ENCODE measurements at regions not wholly inside any gene's neighbourhood (a gene's known extent, or its start where the extent isn't known, plus 50 kb on each side); places are given as distances from the start of the nearest gene placed in this dataset.

DNA sequence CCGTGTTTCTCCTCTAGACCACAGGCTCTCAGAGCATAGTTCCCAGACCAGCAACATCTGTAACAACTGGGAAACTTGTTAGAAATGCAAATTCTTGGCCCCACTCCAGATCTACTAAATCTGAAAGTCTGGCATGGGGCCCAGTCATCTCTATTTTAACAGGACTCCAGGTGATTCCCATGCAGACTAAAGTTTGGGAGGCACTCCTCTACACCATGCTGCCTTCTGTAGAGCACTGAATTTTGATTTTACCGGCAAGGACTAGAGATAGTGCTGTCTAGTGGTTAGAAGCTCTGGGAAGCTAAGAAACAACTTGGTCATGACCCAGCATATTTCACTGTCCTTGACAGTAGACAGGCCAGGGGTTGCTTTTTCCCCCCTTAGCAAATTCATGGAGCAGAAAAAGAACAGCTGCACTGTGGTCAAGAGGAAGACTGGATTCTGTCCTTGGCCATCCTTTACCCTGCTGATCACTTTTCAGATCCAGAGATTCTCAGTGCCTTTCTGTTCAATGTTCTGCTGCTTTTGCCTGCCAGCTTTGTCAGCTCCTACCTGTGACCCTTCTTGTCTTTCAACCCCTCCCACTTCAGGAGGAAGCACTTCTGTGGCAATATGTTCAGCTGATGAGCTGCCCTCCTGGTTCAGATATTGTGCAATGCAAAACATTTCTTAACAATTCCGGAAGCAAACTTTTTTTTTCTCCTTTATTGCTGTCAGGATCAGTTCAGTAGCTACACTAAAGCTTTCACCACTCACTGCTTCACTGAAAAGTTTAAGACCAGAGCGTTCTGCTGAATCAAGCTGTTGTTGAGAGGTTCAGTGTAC lies 133.8 kb upstream of the NUDT4 start:
- DNase-seq (ENCODE audit: low spot score) = no peak

DNA sequence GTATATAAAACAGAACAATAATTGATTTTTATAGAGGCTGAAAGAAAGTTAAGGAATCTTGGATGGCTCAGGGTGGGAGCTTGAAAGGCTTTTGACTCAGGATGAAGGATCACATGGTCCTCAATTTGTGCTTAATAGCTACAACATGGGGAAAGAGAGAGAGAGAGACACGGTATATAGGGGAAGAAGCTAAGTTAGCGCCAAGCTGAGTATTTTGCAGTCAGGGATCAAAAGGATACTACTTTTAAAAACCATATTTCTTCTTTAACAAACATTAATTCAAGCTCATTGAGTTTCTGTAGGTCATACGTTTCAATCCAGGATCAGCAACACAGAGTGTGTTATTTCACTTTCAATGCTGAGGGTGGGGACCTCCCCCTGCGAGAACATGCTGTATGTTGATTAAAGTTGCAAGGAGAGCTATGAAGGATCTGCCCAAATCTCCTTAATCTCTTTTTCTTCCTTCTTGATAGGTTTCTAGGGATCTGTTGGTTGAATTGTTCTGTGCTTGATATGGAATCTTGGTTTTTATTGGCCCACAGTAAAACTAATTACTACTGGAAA lies 133.1 kb upstream of the NUDT4 start:
- no peak for DNase-seq (ENCODE audit: low spot score)

DNA sequence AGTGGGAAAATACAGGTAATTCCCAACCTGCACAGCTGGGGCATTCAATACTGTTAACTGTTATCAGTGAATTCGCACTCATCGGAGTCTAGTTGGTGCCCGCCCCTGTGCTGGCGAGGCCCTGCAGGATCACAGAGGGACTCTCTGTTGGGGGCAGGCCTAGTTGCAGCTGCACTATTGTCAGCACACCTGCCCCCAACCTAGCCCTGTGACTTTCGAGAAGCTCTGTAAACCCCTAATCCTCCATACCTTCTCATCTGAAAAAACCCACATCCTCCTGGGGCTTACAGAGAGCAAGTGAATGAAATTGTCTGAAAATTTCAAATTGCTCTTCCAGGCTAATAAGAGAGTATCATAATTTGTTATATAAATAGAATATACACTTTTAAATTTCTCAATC lies 132.2 kb upstream of the NUDT4 start:
- DNase-seq (ENCODE audit: low spot score) = no peak

- no peak for DNase-seq (ENCODE audit: low spot score)
Measured at GRCh38 chr12:93247313-93247991, 130.3 kb upstream of the NUDT4 start.

DNA sequence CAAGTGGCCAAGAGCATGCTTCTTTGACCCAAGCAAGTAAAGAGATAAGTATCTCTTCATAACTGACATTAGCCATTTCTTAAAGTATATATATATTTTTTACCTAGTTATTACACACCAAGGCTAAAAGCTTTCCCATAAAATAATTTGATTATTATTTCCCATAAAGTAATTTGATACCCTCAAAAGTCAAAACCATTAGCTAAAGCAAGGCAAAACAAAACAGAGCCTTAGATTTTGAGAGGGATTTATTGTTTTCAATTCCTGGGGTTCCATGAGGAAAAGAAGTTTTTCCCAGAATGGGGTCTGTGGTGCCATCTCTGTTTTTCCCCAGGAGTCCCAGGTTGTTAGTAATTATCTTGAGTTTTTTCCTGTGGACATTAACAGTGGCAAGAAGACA lies 125.5 kb upstream of the NUDT4 start:
- no peak for DNase-seq (ENCODE audit: low spot score)

DNA sequence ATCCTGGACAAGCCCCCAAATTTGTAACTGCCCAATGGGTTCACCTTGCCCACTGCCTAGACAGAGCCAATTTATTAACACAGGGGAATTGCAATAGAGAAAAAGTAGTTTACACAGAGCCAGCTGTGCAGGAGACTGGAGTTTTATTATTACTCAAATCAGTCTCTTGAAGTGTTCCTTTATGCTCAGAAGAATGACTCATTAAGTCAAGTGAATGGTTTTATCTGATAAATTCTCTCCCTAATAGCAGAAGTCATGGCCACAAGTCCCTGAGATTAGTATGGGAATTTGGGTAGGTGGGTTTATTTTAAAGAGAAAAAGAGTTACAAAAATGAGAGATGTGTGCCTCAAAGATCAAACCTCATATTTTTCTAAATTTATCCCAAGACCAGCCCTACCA lies 122.8 kb upstream of the NUDT4 start:
- DNase-seq (ENCODE audit: low spot score) = no peak

GRCh38 chr12:93256256-93256969 lies 121.3 kb upstream of the NUDT4 start:
- no peak for DNase-seq (ENCODE audit: low spot score)

- DNase-seq (ENCODE audit: low spot score) = no peak
Measured at GRCh38 chr12:93261505-93262094, 116.1 kb upstream of the NUDT4 start.

DNA sequence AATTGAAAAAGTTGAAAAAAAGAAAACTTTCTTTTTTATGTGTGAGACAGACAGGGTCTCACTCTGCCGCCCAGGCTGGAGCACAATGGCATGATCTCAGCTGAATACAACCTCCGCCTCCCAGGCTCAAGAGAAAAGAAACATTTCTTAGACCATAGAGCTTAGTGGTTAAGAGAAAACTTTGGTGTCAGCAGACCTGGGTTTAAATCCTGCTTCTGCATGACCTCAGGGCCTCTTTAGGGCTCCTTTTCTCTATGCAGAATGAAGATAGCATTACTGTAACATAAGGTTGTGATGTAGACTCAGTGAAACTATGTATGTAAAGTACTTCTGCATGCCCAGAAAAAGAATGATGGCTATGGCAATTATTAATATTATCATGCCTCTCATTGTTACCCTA lies 104.7 kb upstream of the NUDT4 start:
- no peak for DNase-seq (ENCODE audit: low spot score)

GRCh38 chr12:93273834-93274564 lies 103.7 kb upstream of the NUDT4 start:
- no peak for DNase-seq (ENCODE audit: low spot score)

DNA sequence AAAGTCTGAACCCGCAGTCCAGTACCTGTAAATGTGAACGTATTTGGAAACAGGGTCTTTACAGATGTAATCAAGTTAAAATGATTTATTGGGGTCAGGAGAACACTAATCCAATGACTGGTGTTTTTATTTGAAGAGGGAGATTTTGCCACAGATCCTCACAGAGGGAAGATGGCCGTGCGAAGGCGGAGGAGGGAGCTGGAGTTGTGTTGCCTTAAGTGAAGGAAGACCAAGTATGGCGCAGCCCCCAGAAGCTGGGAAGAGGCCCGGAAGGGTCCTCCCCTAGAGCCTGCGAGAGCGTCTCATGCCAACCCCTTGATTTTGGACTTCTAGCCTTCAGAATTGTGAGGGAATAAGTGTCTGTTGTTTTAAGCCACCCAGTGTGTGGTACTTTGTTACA lies 102.8 kb upstream of the NUDT4 start:
- DNase-seq (ENCODE audit: low spot score) = no peak

- no peak for DNase-seq (ENCODE audit: low spot score)
Measured at GRCh38 chr12:93275589-93275988, 102.1 kb upstream of the NUDT4 start.

GRCh38 chr12:93279565-93280412 lies 97.9 kb upstream of the NUDT4 start:
- no peak for DNase-seq (ENCODE audit: low spot score)

- no peak for DNase-seq (ENCODE audit: low spot score)
Measured at GRCh38 chr12:93287149-93287548, 90.6 kb upstream of the NUDT4 start.

GRCh38 chr12:93288626-93289025 lies 89.1 kb upstream of the NUDT4 start:
- DNase-seq (ENCODE audit: low spot score) = no peak

- DNase-seq (ENCODE audit: low spot score) = no peak
Measured at GRCh38 chr12:93290391-93290790, 87.3 kb upstream of the NUDT4 start.

DNA sequence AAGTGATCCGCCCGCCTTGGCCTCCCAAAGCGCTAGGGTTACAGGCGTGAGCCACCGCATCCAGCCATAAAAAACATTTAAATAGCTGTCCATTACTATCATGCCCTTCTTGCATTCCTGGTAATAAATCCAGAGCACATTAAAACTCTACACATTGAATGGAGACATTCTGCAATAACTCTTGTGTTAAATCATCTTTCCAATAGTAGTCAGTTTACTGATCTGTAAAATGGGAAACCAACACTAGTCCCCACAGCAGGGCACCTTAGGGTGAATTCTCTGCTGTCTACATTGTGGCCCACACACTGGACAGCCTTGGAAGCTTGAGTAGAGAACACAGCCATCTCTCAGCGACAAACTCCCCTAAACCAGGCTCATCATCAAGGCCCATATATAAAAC lies 85.5 kb upstream of the NUDT4 start:
- no peak for DNase-seq (ENCODE audit: low spot score)

GRCh38 chr12:93292731-93293566 lies 84.8 kb upstream of the NUDT4 start:
- DNase-seq (ENCODE audit: low spot score) = no peak

GRCh38 chr12:93297032-93297431 lies 80.7 kb upstream of the NUDT4 start:
- no peak for DNase-seq (ENCODE audit: low spot score)

- no peak for DNase-seq (ENCODE audit: low spot score)
Measured at GRCh38 chr12:93297536-93297935, 80.2 kb upstream of the NUDT4 start.
